ENCODE measurements at regions not wholly inside any gene's neighbourhood (a gene's known extent, or its start where the extent isn't known, plus 50 kb on each side); places are given as distances from the start of the nearest gene placed in this dataset.

DNA sequence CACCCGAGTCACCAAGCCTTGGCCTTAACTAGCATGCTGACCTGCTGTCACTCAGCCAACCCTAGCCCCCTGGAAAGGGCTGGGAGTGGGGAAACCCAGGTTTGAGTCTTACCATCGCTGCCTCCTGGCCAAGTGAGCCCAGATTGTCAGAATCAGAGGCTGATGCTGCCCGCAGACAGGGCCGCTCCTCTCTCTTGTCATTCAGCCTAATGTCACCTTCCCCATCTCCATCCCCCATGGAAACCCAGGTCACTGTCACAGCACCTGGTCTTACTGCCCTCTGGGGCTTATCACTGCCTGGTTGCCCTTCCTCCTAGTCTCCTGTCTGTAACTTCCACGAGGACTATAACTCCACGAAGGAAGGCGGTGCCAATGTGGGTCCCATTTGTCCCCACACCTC, 53.6 kb upstream of the CASZ1 start:
- no peak for TF ChIP-seq POLR2AphosphoS5 (IDR thresholded peaks at IDR 0.05)
- TF ChIP-seq, protein P1, sequence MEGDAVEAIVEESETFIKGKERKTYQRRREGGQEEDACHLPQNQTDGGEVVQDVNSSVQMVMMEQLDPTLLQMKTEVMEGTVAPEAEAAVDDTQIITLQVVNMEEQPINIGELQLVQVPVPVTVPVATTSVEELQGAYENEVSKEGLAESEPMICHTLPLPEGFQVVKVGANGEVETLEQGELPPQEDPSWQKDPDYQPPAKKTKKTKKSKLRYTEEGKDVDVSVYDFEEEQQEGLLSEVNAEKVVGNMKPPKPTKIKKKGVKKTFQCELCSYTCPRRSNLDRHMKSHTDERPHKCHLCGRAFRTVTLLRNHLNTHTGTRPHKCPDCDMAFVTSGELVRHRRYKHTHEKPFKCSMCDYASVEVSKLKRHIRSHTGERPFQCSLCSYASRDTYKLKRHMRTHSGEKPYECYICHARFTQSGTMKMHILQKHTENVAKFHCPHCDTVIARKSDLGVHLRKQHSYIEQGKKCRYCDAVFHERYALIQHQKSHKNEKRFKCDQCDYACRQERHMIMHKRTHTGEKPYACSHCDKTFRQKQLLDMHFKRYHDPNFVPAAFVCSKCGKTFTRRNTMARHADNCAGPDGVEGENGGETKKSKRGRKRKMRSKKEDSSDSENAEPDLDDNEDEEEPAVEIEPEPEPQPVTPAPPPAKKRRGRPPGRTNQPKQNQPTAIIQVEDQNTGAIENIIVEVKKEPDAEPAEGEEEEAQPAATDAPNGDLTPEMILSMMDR (IDR thresholded peaks at IDR 0.05): no peak
- TF ChIP-seq POLR2A (IDR thresholded peaks at IDR 0.05; ENCODE audit: low read depth): no peak

All from esophagus muscularis mucosa (tissue), 3 donors.